Mesenchymal stem cell (in vitro differentiated cells and primary cell): ENCODE measurements at regions not wholly inside any gene's neighbourhood (a gene's known extent, or its start where the extent isn't known, plus 50 kb on each side); places are given as distances from the start of the nearest gene placed in this dataset.

Experiments used
- DNase-seq: peaks from one replicate; pipeline ENCODE4 v3.0.0-alpha.2; 2013
- H2AFZ ChIP-seq: one replicate; pipeline ENCODE4 v1.6.1; 2013; ENCODE audit warnings: low read depth, mild to moderate bottlenecking, control low read depth, inconsistent platforms, low read length, moderate library complexity
- H2AK5ac ChIP-seq: 2 replicates; pipeline ENCODE4 v1.6.1; 2013; ENCODE audit warnings: low read length, moderate library complexity, mild to moderate bottlenecking, inconsistent platforms; ENCODE audit not compliant: severe bottlenecking
- H2BK120ac ChIP-seq: one replicate; pipeline ENCODE4 v1.6.1; 2013; ENCODE audit warnings: low read depth, mild to moderate bottlenecking, inconsistent platforms, low read length, moderate library complexity
- H2BK12ac ChIP-seq, 2 experiments: one replicate each; pipeline ENCODE4 v1.6.1; 2013; ENCODE audit warnings: inconsistent platforms in 2 of 2, low read length in 2 of 2, mild to moderate bottlenecking in 2 of 2, moderate library complexity in 2 of 2, control low read depth in 1 of 2
- H2BK15ac ChIP-seq: one replicate; pipeline ENCODE4 v1.6.1; 2013; ENCODE audit warnings: mild to moderate bottlenecking, low read depth, inconsistent platforms; ENCODE audit not compliant: poor library complexity, severe bottlenecking
- H2BK5ac ChIP-seq: 2 replicates; pipeline ENCODE4 v1.6.1; 2013; ENCODE audit warnings: low read depth, mild to moderate bottlenecking, low read length, control low read depth, inconsistent platforms; ENCODE audit not compliant: poor library complexity, severe bottlenecking
- H3K14ac ChIP-seq, 2 experiments: one replicate each; pipeline ENCODE4 v1.6.1; 2013; ENCODE audit warnings: inconsistent platforms in 2 of 2, low read length in 2 of 2, control low read depth in 1 of 2, mild to moderate bottlenecking in 1 of 2, moderate library complexity in 1 of 2
- H3K18ac ChIP-seq, 2 experiments: one replicate each; pipeline ENCODE4 v1.6.1; 2013; ENCODE audit warnings: inconsistent platforms in 2 of 2, low read length in 2 of 2, control low read depth in 1 of 2, low read depth in 1 of 2, mild to moderate bottlenecking in 1 of 2
- H3K23ac ChIP-seq, 2 experiments: one replicate each; pipeline ENCODE4 v1.6.1; 2013; ENCODE audit warnings: inconsistent platforms in 2 of 2, low read length in 2 of 2, mild to moderate bottlenecking in 2 of 2, moderate library complexity in 2 of 2, control low read depth in 1 of 2
- H3K27ac ChIP-seq: 2 replicates; pipeline ENCODE4 v1.5.1; 2013; ENCODE audit warnings: mild to moderate bottlenecking, moderate library complexity, low read length, control low read depth, inconsistent platforms; ENCODE audit not compliant: poor library complexity, severe bottlenecking
- H3K27me3 ChIP-seq, 2 experiments: 2 replicates each; pipeline versions ENCODE4 v1.6.1 to v1.7.0; 2013; ENCODE audit warnings: low read length in 2 of 2, mild to moderate bottlenecking in 2 of 2, moderate library complexity in 2 of 2, control low read depth in 1 of 2, inconsistent platforms in 1 of 2; ENCODE audit not compliant: control insufficient read depth in 1 of 2, insufficient read depth in 1 of 2
- H3K36me3 ChIP-seq, 2 experiments: 2 replicates each; pipeline versions ENCODE4 v1.6.1 to v1.7.0; 2013; ENCODE audit warnings: low read length in 2 of 2, control low read depth in 1 of 2, inconsistent platforms in 1 of 2, low read depth in 1 of 2, mild to moderate bottlenecking in 1 of 2; ENCODE audit not compliant: insufficient read depth in 2 of 2, control insufficient read depth in 1 of 2
- H3K4ac ChIP-seq, 2 experiments: one replicate each; pipeline ENCODE4 v1.6.1; 2013; ENCODE audit warnings: inconsistent platforms in 2 of 2, low read length in 2 of 2, mild to moderate bottlenecking in 2 of 2, moderate library complexity in 2 of 2, control low read depth in 1 of 2, low read depth in 1 of 2
- H3K4me1 ChIP-seq: 2 replicates; pipeline ENCODE4 v1.6.1; 2013; ENCODE audit warnings: low read depth, low read length, control low read depth; ENCODE audit not compliant: control insufficient read depth, insufficient read depth
- H3K4me2 ChIP-seq: 2 replicates; pipeline ENCODE4 v1.6.1; 2013; ENCODE audit warnings: low read length, mild to moderate bottlenecking, inconsistent platforms; ENCODE audit not compliant: poor library complexity, severe bottlenecking
- H3K4me3 ChIP-seq, 2 experiments: 2 replicates each; pipeline versions ENCODE4 v1.5.1 to v1.7.0; 2013; ENCODE audit warnings: low read length in 2 of 2, mild to moderate bottlenecking in 2 of 2, control low read depth in 1 of 2, low read depth in 1 of 2; ENCODE audit not compliant: insufficient read depth in 1 of 2
- H3K79me1 ChIP-seq: replicated peaks from 2 replicates; pipeline ENCODE4 v1.6.1; 2013; ENCODE audit warnings: mild to moderate bottlenecking, control low read depth, low read length, inconsistent platforms; ENCODE audit not compliant: poor library complexity, severe bottlenecking
- H3K9ac ChIP-seq: 2 replicates; pipeline ENCODE4 v1.7.0; 2013; ENCODE audit warnings: mild to moderate bottlenecking, low read length, moderate library complexity
- H3K9me3 ChIP-seq: 2 replicates; pipeline ENCODE4 v1.7.0; 2013; ENCODE audit warnings: mild to moderate bottlenecking, low read length; ENCODE audit not compliant: control insufficient read depth
- H4K8ac ChIP-seq: one replicate; pipeline ENCODE4 v1.6.1; 2013; ENCODE audit warnings: inconsistent platforms, mild to moderate bottlenecking, low read length, moderate library complexity
- H4K91ac ChIP-seq: one replicate; pipeline ENCODE4 v1.6.1; 2013; ENCODE audit warnings: mild to moderate bottlenecking, low read length, inconsistent platforms
- WGBS: methylation state at CpG from one replicate; pipeline ENCODE4 v1.1.7; 2013; ENCODE audit warnings: mixed read lengths; 5-methylcytosine and 5-hydroxymethylcytosine counted together

GRCh38 chr1:214991691-214992315 is 90.7 kb upstream of the KCNK2 start:
- Histone ChIP-seq H3K4ac (no peak overlapping the region), H2BK120ac (no peak overlapping the region), H2BK5ac (no peak overlapping the region), H2BK12ac (no peak overlapping the region), H3K4me2 (no peak overlapping the region), H3K9me3 (no peaks in the 10 kb centered on the region), H3K79me1 (no peaks in the 10 kb centered on the region), H4K91ac (no peak overlapping the region), H2AFZ (no peak overlapping the region), H2BK15ac (no peak overlapping the region), H3K18ac (no peak overlapping the region), H4K8ac (no peak overlapping the region), H3K27me3 (no peaks in the 10 kb centered on the region), H2AK5ac (no peak overlapping the region), H3K14ac (no peak overlapping the region), H3K23ac (no peak overlapping the region), H3K4me1 (peaks cover 1% of the 10 kb centered on the region), H3K36me3 (no peaks in the 10 kb centered on the region), H3K4me3 (no peak overlapping the region), H3K27ac (no peak overlapping the region), H3K9ac (no peak overlapping the region)
- 84% methylated on average over 11 of the region's 11 CpGs for WGBS
- no peak for DNase-seq

GRCh38 chr1:214993419-214993818 is 89.1 kb upstream of the KCNK2 start:
- H3K79me1 ChIP-seq: no peaks in the 10 kb centered on the region
- H3K4me2 ChIP-seq: no peak overlapping the region
- H2BK15ac ChIP-seq: no peak overlapping the region
- no peaks in the 10 kb centered on the region for H3K27me3 ChIP-seq
- DNase-seq: no peak
- no peak overlapping the region for H3K4ac ChIP-seq
- no peak overlapping the region for H4K91ac ChIP-seq
- no peak overlapping the region for H2BK5ac ChIP-seq
- H2AFZ ChIP-seq: no peak overlapping the region
- no peak overlapping the region for H3K14ac ChIP-seq
- H3K9me3 ChIP-seq: no peaks in the 10 kb centered on the region
- no peak overlapping the region for H3K4me3 ChIP-seq
- no peak overlapping the region for H3K27ac ChIP-seq
- no peak overlapping the region for H2BK12ac ChIP-seq
- no peak overlapping the region for H2BK120ac ChIP-seq
- peaks cover 1% of the 10 kb centered on the region for H3K4me1 ChIP-seq
- H3K9ac ChIP-seq: no peak overlapping the region
- no peak overlapping the region for H4K8ac ChIP-seq
- H3K23ac ChIP-seq: no peak overlapping the region
- H2AK5ac ChIP-seq: no peak overlapping the region
- H3K18ac ChIP-seq: no peak overlapping the region
- no peaks in the 10 kb centered on the region for H3K36me3 ChIP-seq

GRCh38 chr1:214997685-214998084 is 84.9 kb upstream of the KCNK2 start:
- DNase-seq: no peak
- no peak overlapping the region for H2BK15ac ChIP-seq
- no peak overlapping the region for H3K4me3 ChIP-seq
- H3K18ac ChIP-seq: no peak overlapping the region
- no peak overlapping the region for H3K14ac ChIP-seq
- no peak overlapping the region for H3K27ac ChIP-seq
- H3K4ac ChIP-seq: no peak overlapping the region
- WGBS: 96% methylated on average over 3 of the region's 3 CpGs
- H2AFZ ChIP-seq: no peak overlapping the region
- H2BK5ac ChIP-seq: no peak overlapping the region
- no peak overlapping the region for H4K8ac ChIP-seq
- H4K91ac ChIP-seq: no peak overlapping the region
- H3K4me2 ChIP-seq: no peak overlapping the region
- H3K79me1 ChIP-seq: no peaks in the 10 kb centered on the region
- H3K4me1 ChIP-seq: no peaks in the 10 kb centered on the region
- H3K27me3 ChIP-seq: no peaks in the 10 kb centered on the region
- no peak overlapping the region for H3K9ac ChIP-seq
- H2AK5ac ChIP-seq: no peak overlapping the region
- no peak overlapping the region for H2BK120ac ChIP-seq
- H3K36me3 ChIP-seq: no peaks in the 10 kb centered on the region
- H2BK12ac ChIP-seq: no peak overlapping the region
- H3K9me3 ChIP-seq: no peaks in the 10 kb centered on the region
- H3K23ac ChIP-seq: no peak overlapping the region

GRCh38 chr1:215001419-215002021 is 81.0 kb upstream of the KCNK2 start:
- no peak overlapping the region for H2BK120ac ChIP-seq
- H2AK5ac ChIP-seq: no peak overlapping the region
- H4K8ac ChIP-seq: no peak overlapping the region
- no peak for DNase-seq
- H4K91ac ChIP-seq: no peak overlapping the region
- H3K14ac ChIP-seq: peak overlapping the region in 1 of 2 experiments; percentile 28
- H3K27ac ChIP-seq: no peak overlapping the region
- H3K4me3 ChIP-seq: no peak overlapping the region
- H3K9ac ChIP-seq: peak overlapping the region; percentile 10
- no peak overlapping the region for H3K4me2 ChIP-seq
- H3K27me3 ChIP-seq: no peaks in the 10 kb centered on the region
- H3K23ac ChIP-seq: no peak overlapping the region
- no peak overlapping the region for H3K4ac ChIP-seq
- no peaks in the 10 kb centered on the region for H3K4me1 ChIP-seq
- no peak overlapping the region for H2BK15ac ChIP-seq
- H2BK12ac ChIP-seq: no peak overlapping the region
- H2AFZ ChIP-seq: no peak overlapping the region
- H2BK5ac ChIP-seq: no peak overlapping the region
- H3K9me3 ChIP-seq: no peaks in the 10 kb centered on the region
- 95% methylated on average over 4 of the region's 4 CpGs for WGBS
- H3K18ac ChIP-seq: no peak overlapping the region
- H3K79me1 ChIP-seq: no peaks in the 10 kb centered on the region
- H3K36me3 ChIP-seq: no peaks in the 10 kb centered on the region
